ENCODE measurements at regions not wholly inside any gene's neighbourhood (a gene's known extent, or its start where the extent isn't known, plus 50 kb on each side); places are given as distances from the start of the nearest gene placed in this dataset.

DNA sequence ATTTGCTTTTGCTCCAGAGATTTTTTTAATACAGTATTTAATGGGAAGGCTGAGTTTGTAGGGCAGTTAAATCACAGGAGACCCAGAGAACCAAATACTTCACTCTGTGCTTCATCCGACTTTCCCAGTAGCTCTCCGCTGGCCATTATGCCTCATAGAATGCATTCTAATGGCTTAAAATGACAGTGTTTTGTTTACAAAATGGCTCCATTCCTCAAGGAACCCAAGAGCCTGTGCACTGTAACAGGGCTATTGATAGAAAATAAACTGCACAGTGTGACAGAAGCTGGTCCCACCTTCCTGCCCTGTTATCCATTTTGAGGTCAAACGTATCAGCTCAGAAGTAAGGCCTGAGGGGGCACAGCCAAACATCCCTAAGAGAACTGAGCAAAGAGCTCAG, 136.5 kb downstream of the RAP2A start:
- no peaks in the 10 kb centered on the region for H3K36me3 ChIP-seq (ENCODE audit: control insufficient read depth, insufficient read depth, low read length)
- CTCF ChIA-PET = no interaction called here
- no peak overlapping the region for H2BK120ac ChIP-seq (ENCODE audit: low read depth, low read length)
- H3K4me1 ChIP-seq (ENCODE audit: control insufficient read depth, insufficient read depth, low read length) = peaks cover 6% of the 10 kb centered on the region; the same call in 1 of the 2 replicates
- no TSS peak for BruUV-seq (replicated peaks)
- no peak overlapping the region for H3K27ac ChIP-seq (ENCODE audit: insufficient read depth, low read length)
- peak overlapping the region; percentile 5; the same call in 1 of the 2 replicates for H4K5ac ChIP-seq (ENCODE audit: low read depth, low read length)
- H4K8ac ChIP-seq (ENCODE audit: low read depth in 2 of 2, low read length in 2 of 2) = peak overlapping the region in 1 of 2 experiments; percentile 13; a peak in 1 of 4 replicates
- no peak overlapping the region for H2AK5ac ChIP-seq (ENCODE audit: low read depth, low read length)
- no peaks in the 10 kb centered on the region for H4K20me1 ChIP-seq (ENCODE audit: insufficient read depth, low read length)
- no peak overlapping the region for H2BK20ac ChIP-seq (ENCODE audit: low read depth, low read length)
- no peak overlapping the region for H3K56ac ChIP-seq (ENCODE audit: extremely low read depth, insufficient read depth, low read length)
- H3K14ac ChIP-seq (replicated peaks; ENCODE audit: low read depth, low read length) = no peak overlapping the region
- H4K91ac ChIP-seq (ENCODE audit: insufficient read depth, low read depth, low read length) = no peak overlapping the region
- no peak overlapping the region for H3K4ac ChIP-seq (ENCODE audit: low read depth, low read length)
- no peak overlapping the region for H3K9ac ChIP-seq (ENCODE audit: low read depth, low read length)
- H3K27me3 ChIP-seq (ENCODE audit: control insufficient read depth, insufficient read depth, low read length) = no peaks in the 10 kb centered on the region
- no peak overlapping the region for H2BK15ac ChIP-seq (ENCODE audit: low read depth, low read length)
- DNase-seq (no peak), ATAC-seq (ENCODE audit: low read depth) (no peak; the same call in none of the 2 replicates)
- no peak overlapping the region; the same call in 1 of the 2 replicates for H3K18ac ChIP-seq (ENCODE audit: low read depth, low read length)
- no peak overlapping the region for H3K4me3 ChIP-seq (ENCODE audit: insufficient read depth, low read depth, low read length)
- H3K4me2 ChIP-seq (ENCODE audit: low read depth, low read length) = no peak overlapping the region
- no peak overlapping the region for H2AFZ ChIP-seq (replicated peaks; ENCODE audit: low read length, poor library complexity)
- intact Hi-C loops (cut with micrococcal nuclease) (loop anchor here (10.0 kb wide), 3 partner anchors 224 to 546 kb away; no protein-coding TSS in a partner anchor), in situ Hi-C loops (cut with MboI; ENCODE audit: low sequenced_read_pairs) (no loop called here), dilution Hi-C loops (cut with HindIII; ENCODE audit: low sequenced_read_pairs, unreplicated experiment) (no loop called here)
- WGBS, 2 experiments (ENCODE audit: extremely low coverage in 2 of 2, insufficient read length in 1 of 2) = 80% methylated on average over 1 of the region's 3 CpGs; no CpG with 5 or more reads in 1 of the 2 experiments
- POLR2A ChIA-PET (ENCODE audit: unreplicated experiment) = interaction anchor here (0.6 kb wide), 1 partner anchor 12 kb away, joined by 3 read pairs; no protein-coding TSS in a partner anchor
- no peaks in the 10 kb centered on the region for H3K9me1 ChIP-seq (ENCODE audit: insufficient read depth, low read length)
- H2AK9ac ChIP-seq (replicated peaks; ENCODE audit: low read depth, low read length, poor library complexity) = no peak overlapping the region
- no peak overlapping the region for H2BK5ac ChIP-seq (ENCODE audit: low read depth, low read length, poor library complexity, severe bottlenecking)
- no peaks in the 10 kb centered on the region for H3K79me1 ChIP-seq (ENCODE audit: low read depth in 1 of 2, low read length in 2 of 2)
- H3K9me3 ChIP-seq (ENCODE audit: control insufficient read depth, insufficient read depth, low read length) = no peaks in the 10 kb centered on the region
- no peak overlapping the region for H3K23ac ChIP-seq (ENCODE audit: low read depth, low read length)
- TF ChIP-seq MAZ (IDR thresholded peaks at IDR 0.05; ENCODE audit: borderline replicate concordance, low read depth, low read length) = no peak
- TF ChIP-seq, protein P1, sequence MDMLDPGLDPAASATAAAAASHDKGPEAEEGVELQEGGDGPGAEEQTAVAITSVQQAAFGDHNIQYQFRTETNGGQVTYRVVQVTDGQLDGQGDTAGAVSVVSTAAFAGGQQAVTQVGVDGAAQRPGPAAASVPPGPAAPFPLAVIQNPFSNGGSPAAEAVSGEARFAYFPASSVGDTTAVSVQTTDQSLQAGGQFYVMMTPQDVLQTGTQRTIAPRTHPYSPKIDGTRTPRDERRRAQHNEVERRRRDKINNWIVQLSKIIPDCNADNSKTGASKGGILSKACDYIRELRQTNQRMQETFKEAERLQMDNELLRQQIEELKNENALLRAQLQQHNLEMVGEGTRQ (IDR thresholded peaks at IDR 0.05; ENCODE audit: low read depth, low read length) = no peak
- no peak for TF ChIP-seq RCOR1 (IDR thresholded peaks at IDR 0.05; ENCODE audit: insufficient replicate concordance, low read length)
- TF ChIP-seq CHD1 (IDR thresholded peaks at IDR 0.05; ENCODE audit: low read depth, low read length) = no peak
- no peak for TF ChIP-seq RFX5 (IDR thresholded peaks at IDR 0.05; ENCODE audit: low read depth, low read length)
- no peak for TF ChIP-seq RAD21 (IDR thresholded peaks at IDR 0.05; ENCODE audit: low read length)
- TF ChIP-seq, protein P2, sequence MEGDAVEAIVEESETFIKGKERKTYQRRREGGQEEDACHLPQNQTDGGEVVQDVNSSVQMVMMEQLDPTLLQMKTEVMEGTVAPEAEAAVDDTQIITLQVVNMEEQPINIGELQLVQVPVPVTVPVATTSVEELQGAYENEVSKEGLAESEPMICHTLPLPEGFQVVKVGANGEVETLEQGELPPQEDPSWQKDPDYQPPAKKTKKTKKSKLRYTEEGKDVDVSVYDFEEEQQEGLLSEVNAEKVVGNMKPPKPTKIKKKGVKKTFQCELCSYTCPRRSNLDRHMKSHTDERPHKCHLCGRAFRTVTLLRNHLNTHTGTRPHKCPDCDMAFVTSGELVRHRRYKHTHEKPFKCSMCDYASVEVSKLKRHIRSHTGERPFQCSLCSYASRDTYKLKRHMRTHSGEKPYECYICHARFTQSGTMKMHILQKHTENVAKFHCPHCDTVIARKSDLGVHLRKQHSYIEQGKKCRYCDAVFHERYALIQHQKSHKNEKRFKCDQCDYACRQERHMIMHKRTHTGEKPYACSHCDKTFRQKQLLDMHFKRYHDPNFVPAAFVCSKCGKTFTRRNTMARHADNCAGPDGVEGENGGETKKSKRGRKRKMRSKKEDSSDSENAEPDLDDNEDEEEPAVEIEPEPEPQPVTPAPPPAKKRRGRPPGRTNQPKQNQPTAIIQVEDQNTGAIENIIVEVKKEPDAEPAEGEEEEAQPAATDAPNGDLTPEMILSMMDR (conservative IDR thresholded peaks at IDR 0.05; ENCODE audit: low read depth, low read length) = no peak
